SU-DHL-6 (cell line): ENCODE measurements at regions not wholly inside any gene's neighbourhood (a gene's known extent, or its start where the extent isn't known, plus 50 kb on each side); places are given as distances from the start of the nearest gene placed in this dataset.

ENCODE experiments used
- H2AFZ ChIP-seq: fragments of 200-600 bp; sonication (generic); 2 replicates; pipeline ENCODE4 v1.6.1; 2014; ENCODE audit warnings: low read depth, mild to moderate bottlenecking, moderate library complexity, mixed read lengths, antibody characterized with exemption, low read length; ENCODE audit not compliant: severe bottlenecking
- H3F3A ChIP-seq: fragments of 200-600 bp; shearing (Covaris generic); 2 replicates; pipeline ENCODE4 v1.6.0; 2016; ENCODE audit warnings: antibody characterized with exemption, mild to moderate bottlenecking; ENCODE audit not compliant: insufficient read depth
- H3K27ac ChIP-seq: fragments of 200-600 bp; sonication (generic); 2 replicates; pipeline ENCODE4 v1.5.1; 2016; ENCODE audit warnings: low read depth, mild to moderate bottlenecking, low read length, moderate library complexity, mixed read lengths
- H3K27me3 ChIP-seq: fragments of 200-600 bp; sonication (generic), shearing (Covaris generic); 2 replicates; pipeline ENCODE4 v1.6.0; 2014; ENCODE audit warnings: mild to moderate bottlenecking, low read length
- H3K36me3 ChIP-seq: fragments of 200-600 bp; sonication (generic); 2 replicates; pipeline ENCODE4 v1.6.1; 2014; ENCODE audit warnings: mild to moderate bottlenecking, low read length, mixed read lengths
- H3K4me2 ChIP-seq: fragments of 300-600, 200-600 bp; shearing (Covaris generic), sonication (generic); 2 replicates; pipeline ENCODE4 v1.6.0; 2014; ENCODE audit warnings: low read length, low read depth, mild to moderate bottlenecking; ENCODE audit not compliant: poor library complexity, severe bottlenecking
- H3K4me3 ChIP-seq: fragments of 200-600 bp; sonication (generic); 2 replicates; pipeline ENCODE4 v1.5.1; 2014; ENCODE audit warnings: antibody characterized with exemption, low read length, mild to moderate bottlenecking, mixed read lengths; ENCODE audit not compliant: insufficient read depth, poor library complexity, severe bottlenecking
- H3K79me2 ChIP-seq: fragments of 200-600 bp; sonication (generic); 2 replicates; pipeline ENCODE4 v1.6.1; 2014; ENCODE audit warnings: mild to moderate bottlenecking, low read length, moderate library complexity; ENCODE audit not compliant: insufficient read depth
- H3K9ac ChIP-seq: fragments of 200-600 bp; sonication (generic); 2 replicates; pipeline ENCODE4 v1.7.0; 2014; ENCODE audit warnings: mild to moderate bottlenecking, low read length
- H3K9me2 ChIP-seq: fragments of 200-600 bp; sonication (generic); replicated peaks from 2 replicates; pipeline ENCODE4 v1.6.1; 2014; ENCODE audit warnings: low read length; ENCODE audit not compliant: insufficient read depth
- H3K9me3 ChIP-seq: fragments of 200-600 bp; sonication (generic); 2 replicates; pipeline ENCODE4 v1.6.1; 2014; ENCODE audit warnings: low read length, mixed read lengths; ENCODE audit not compliant: insufficient read depth
- H4K20me1 ChIP-seq: fragments of 200-600 bp; sonication (generic); 2 replicates; pipeline ENCODE4 v1.6.1; 2014; ENCODE audit warnings: low read depth, mild to moderate bottlenecking, antibody characterized with exemption, low read length, moderate library complexity, mixed read lengths
- CTCF ChIP-seq: fragments of 200-600 bp; sonication (generic); IDR thresholded peaks from one replicate; pipeline ENCODE4 v1.5.1; 2017; ENCODE audit warnings: antibody characterized with exemption, mild to moderate bottlenecking, low read length, moderate library complexity; ENCODE audit not compliant: insufficient read depth, poor library complexity, severe bottlenecking
- EZH2phosphoT487 ChIP-seq: fragments of 200-600 bp; sonication (generic), shearing (Covaris generic); conservative IDR thresholded peaks from 2 replicates; pipeline ENCODE4 v1.6.1; 2018; ENCODE audit warnings: mild to moderate bottlenecking, antibody characterized with exemption, low read length, moderate library complexity, mixed read lengths

- H3K4me2 ChIP-seq = no peak overlapping the region
- no peak overlapping the region for H2AFZ ChIP-seq
- no peak overlapping the region for H3K4me3 ChIP-seq
- no peak for TF ChIP-seq CTCF
- TF ChIP-seq EZH2phosphoT487 = no peak
- H3K36me3 ChIP-seq = no peaks in the 10 kb centered on the region
- H3K27me3 ChIP-seq = no peaks in the 10 kb centered on the region
- no peak overlapping the region for H3K27ac ChIP-seq
- no peaks in the 10 kb centered on the region for H3K79me2 ChIP-seq
- no peak overlapping the region for H3K9ac ChIP-seq
- no peaks in the 10 kb centered on the region for H3K9me3 ChIP-seq
- H3K9me2 ChIP-seq = no peaks in the 10 kb centered on the region
- no peaks in the 10 kb centered on the region for H3F3A ChIP-seq
- H4K20me1 ChIP-seq = no peaks in the 10 kb centered on the region
Measured at GRCh38 chr18:25560369-25560768, 208.4 kb upstream of the ZNF521 start.

- Histone ChIP-seq H3F3A (no peaks in the 10 kb centered on the region), H3K27me3 (no peaks in the 10 kb centered on the region), H3K4me2 (no peak overlapping the region), H3K79me2 (no peaks in the 10 kb centered on the region), H2AFZ (no peak overlapping the region), H3K9me3 (no peaks in the 10 kb centered on the region), H3K9me2 (no peaks in the 10 kb centered on the region), H3K9ac (no peak overlapping the region), H3K27ac (no peak overlapping the region), H3K36me3 (no peaks in the 10 kb centered on the region), H4K20me1 (no peaks in the 10 kb centered on the region), H3K4me3 (no peak overlapping the region)
- TF ChIP-seq CTCF (no peak), EZH2phosphoT487 (no peak)
Measured at GRCh38 chr18:25557011-25557410, 205.0 kb upstream of the ZNF521 start.

- no peak overlapping the region for H3K9ac ChIP-seq
- H3K4me2 ChIP-seq = no peak overlapping the region
- H3K79me2 ChIP-seq = no peaks in the 10 kb centered on the region
- no peaks in the 10 kb centered on the region for H4K20me1 ChIP-seq
- H3K27me3 ChIP-seq = no peaks in the 10 kb centered on the region
- no peaks in the 10 kb centered on the region for H3K9me2 ChIP-seq
- H2AFZ ChIP-seq = no peak overlapping the region
- no peak overlapping the region for H3K4me3 ChIP-seq
- H3K9me3 ChIP-seq = no peaks in the 10 kb centered on the region
- no peaks in the 10 kb centered on the region for H3K36me3 ChIP-seq
- no peak overlapping the region for H3K27ac ChIP-seq
- TF ChIP-seq CTCF = no peak
- TF ChIP-seq EZH2phosphoT487 = no peak
- no peaks in the 10 kb centered on the region for H3F3A ChIP-seq
Measured at GRCh38 chr18:25553631-25554263, 201.8 kb upstream of the ZNF521 start.
